ENCODE measurements at regions not wholly inside any gene's neighbourhood (a gene's known extent, or its start where the extent isn't known, plus 50 kb on each side); places are given as distances from the start of the nearest gene placed in this dataset.
"Not testable (repeated sequence)": the region's sequence is repeated elsewhere in the genome, so short reads cannot be mapped to it uniquely, and the experiment has no call there.

- no peak for DNase-seq
These were observed 158.7 kb upstream of the SKOR2 start for GRCh38 chr18:47410139-47410538.

GRCh38 chr18:47409519-47409918 is 158.1 kb upstream of the SKOR2 start:
- DNase-seq = no peak

GRCh38 chr18:47407736-47408135 is 156.3 kb upstream of the SKOR2 start:
- no peak for DNase-seq

GRCh38 chr18:47404845-47405244 is 153.4 kb upstream of the SKOR2 start:
- no peak for DNase-seq

GRCh38 chr18:47403949-47404348 is 152.5 kb upstream of the SKOR2 start:
- DNase-seq = no peak

- DNase-seq = no peak
These were observed 151.9 kb upstream of the SKOR2 start for GRCh38 chr18:47403317-47403716.

GRCh38 chr18:47399475-47399874 is 148.0 kb upstream of the SKOR2 start:
- DNase-seq = no peak

- DNase-seq = no peak
These were observed 146.3 kb upstream of the SKOR2 start for GRCh38 chr18:47397671-47398319.

- DNase-seq = no peak
These were observed 140.2 kb upstream of the SKOR2 start for GRCh38 chr18:47391665-47392064.

GRCh38 chr18:47390410-47391024 is 139.1 kb upstream of the SKOR2 start:
- DNase-seq = no peak

GRCh38 chr18:47389210-47389609 is 137.8 kb upstream of the SKOR2 start:
- no peak for DNase-seq

- no peak for DNase-seq
These were observed 136.4 kb upstream of the SKOR2 start for GRCh38 chr18:47387864-47388263.

GRCh38 chr18:47383729-47384128 is 132.3 kb upstream of the SKOR2 start:
- no peak for DNase-seq

GRCh38 chr18:47381975-47382570 is 130.6 kb upstream of the SKOR2 start:
- DNase-seq = no peak

GRCh38 chr18:47380153-47380552 is 128.7 kb upstream of the SKOR2 start:
- DNase-seq = no peak

- DNase-seq = no peak
These were observed 122.0 kb upstream of the SKOR2 start for GRCh38 chr18:47373465-47373864.

- no peak for DNase-seq
These were observed 118.6 kb upstream of the SKOR2 start for GRCh38 chr18:47370052-47370451.

GRCh38 chr18:47354061-47354460 is 102.6 kb upstream of the SKOR2 start:
- DNase-seq = not testable (repeated sequence)

- DNase-seq = no peak
These were observed 94.6 kb upstream of the SKOR2 start for GRCh38 chr18:47346016-47346415.

- no peak for DNase-seq
These were observed 93.8 kb upstream of the SKOR2 start for GRCh38 chr18:47345291-47345690.

GRCh38 chr18:47343291-47343690 is 91.8 kb upstream of the SKOR2 start:
- no peak for DNase-seq

GRCh38 chr18:47342566-47342965 is 91.1 kb upstream of the SKOR2 start:
- DNase-seq = no peak

GRCh38 chr18:47341678-47342077 is 90.2 kb upstream of the SKOR2 start:
- no peak for DNase-seq

- DNase-seq = no peak
These were observed 83.5 kb upstream of the SKOR2 start for GRCh38 chr18:47334966-47335365.

All from renal pelvis (tissue), 1 donor.